DMS53 treated with DMSO at 0.1 percent for 48 hours (cell line): ENCODE measurements at regions not wholly inside any gene's neighbourhood (a gene's known extent, or its start where the extent isn't known, plus 50 kb on each side); places are given as distances from the start of the nearest gene placed in this dataset.

ENCODE experiments used
- DNase-seq: peaks from one replicate; lab custom pipeline; 2025; ENCODE audit not compliant: unreplicated experiment; lab: John Stamatoyannopoulos, UW

DNA sequence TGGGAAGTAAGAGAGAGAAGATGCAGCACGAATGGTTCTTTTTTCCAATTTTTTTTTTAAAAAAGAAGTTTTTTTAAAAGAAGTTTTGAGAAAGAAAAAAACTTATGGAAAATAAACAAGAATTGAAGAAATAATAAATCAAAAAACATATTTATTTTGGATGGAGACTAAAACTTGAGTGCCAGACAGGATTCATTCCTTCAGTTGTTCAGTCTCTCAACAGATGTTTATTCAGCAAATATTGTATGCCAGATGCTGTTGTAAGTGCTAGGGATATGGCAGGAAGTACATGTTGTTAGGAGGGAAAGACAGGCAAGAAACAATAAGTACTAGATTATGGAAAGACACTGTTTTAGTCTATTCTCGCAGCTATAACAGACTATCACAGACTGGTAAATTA, 750.7 kb upstream of the PHF14 start:
- no peak for DNase-seq

DNA sequence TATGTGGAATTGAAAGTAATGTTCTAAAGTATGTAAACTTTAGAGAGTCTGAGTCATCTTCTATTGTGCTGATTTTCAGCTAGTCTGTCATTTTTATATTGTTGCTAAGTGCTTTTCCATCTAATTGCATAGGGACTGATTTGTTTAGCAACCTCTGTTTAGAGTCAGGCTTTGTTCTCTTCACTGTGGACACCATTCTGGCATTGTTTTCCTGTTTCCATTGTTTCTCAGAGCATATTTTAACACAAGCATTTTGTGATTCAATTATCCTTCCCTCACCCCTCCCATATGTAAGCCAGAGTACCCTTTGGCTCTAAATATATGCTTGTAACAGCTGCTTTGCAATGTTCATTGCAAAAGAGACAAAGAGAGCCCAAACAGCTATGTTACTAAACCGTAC, 748.4 kb upstream of the PHF14 start:
- no peak for DNase-seq

DNA sequence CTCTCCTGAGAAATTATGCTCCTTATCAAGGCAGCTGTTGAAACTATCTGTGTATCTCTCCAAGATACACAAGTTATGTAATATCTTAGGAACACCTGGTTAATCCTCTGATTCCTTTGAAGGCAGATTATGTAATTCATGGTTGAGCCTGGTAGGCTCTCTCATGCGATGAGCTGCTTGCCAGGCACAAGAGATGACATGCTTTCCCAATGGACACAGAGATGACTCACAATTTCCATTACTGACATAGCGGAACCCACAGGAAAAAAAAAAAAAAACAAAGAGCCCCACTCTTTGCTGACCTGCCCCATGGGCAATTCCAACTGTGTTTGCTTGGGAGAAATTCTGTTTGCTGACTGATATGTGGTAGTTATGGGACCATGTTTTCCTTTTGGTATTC, 736.4 kb upstream of the PHF14 start:
- peak; percentile 73 for DNase-seq

DNA sequence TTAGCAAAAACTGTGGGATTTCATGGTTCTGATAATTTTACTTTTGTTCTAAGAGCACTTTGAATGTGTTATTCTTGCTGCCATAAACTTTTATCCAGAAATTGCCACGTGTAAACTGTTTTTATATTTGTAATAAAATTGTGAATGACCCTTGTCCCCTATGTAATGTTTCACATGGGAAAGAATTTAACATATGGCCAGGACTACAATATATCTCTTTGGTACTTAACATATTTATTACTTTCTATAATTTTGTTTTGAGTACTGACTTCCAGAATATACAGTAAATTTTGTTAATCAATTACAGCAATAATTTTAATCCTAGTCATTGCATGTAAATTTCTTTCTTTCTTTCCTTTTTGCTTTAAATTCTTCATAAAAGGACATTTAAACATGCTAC, 735.0 kb upstream of the PHF14 start:
- DNase-seq = no peak

DNA sequence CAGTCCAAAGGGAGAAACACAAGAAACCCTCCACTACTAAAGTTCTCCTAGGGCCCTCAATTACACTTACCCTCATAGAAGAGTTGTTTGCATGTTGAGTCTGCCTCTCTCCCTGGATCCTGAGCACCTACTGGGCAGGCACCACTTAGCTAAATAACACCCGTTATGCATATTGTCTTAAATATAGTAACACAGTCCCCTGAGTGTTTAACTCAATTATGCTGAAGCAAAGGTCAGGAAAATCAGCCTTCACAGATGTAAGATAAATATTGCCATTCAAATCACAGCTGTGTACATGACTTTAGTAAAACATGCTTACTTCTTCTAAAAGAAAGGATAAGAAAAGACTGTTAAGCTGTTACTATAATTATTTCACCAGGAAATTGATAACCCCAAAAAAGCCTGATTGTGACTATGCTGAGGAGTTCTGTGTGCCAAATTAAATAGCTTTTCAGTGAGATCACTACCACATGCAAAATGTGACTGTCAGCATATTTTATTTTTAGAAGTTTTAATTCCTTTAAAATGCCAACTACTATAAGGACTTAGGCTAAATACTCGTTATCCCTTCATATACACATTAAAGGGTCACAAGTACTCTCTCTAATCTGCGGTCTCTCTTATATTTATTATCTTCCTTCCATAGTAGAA, 733.9 kb upstream of the PHF14 start:
- no peak for DNase-seq

DNA sequence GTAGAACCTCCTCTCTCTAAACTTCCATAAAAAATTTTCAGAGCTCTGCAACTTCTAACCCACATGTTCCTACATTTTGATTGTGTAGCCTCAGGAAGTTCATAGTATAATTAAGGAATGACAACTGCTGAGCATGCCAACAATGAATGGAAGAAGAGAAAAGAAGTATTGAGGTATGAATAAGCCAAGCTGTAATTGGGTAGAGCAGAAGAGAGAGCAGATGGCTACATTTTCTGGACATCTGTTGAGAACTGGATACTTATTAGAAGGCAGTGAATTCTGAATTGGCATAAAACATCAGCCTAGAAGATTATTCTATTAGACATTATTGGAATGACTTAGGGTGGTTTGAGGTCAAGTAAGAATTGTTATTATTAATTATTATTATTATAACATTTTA, 728.3 kb upstream of the PHF14 start:
- DNase-seq = no peak

DNA sequence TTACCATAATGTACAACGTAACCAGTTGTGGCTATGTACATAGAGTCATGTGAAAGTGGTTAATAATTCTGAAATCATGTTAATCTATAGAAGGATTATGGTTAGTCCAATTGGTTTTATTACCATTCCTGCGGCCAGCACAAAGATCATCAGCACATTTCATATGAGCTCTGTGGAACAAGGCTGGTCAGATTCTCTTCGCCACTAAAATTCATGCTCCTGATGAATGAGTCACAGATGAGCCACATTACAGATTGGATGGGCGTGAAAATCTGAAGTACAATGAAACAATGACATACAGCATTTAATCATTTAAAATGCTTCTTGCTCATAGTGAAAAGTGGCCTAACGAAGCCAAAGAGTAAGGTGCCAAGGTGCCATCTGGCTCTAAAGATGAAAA, 716.2 kb upstream of the PHF14 start:
- DNase-seq = no peak

DNA sequence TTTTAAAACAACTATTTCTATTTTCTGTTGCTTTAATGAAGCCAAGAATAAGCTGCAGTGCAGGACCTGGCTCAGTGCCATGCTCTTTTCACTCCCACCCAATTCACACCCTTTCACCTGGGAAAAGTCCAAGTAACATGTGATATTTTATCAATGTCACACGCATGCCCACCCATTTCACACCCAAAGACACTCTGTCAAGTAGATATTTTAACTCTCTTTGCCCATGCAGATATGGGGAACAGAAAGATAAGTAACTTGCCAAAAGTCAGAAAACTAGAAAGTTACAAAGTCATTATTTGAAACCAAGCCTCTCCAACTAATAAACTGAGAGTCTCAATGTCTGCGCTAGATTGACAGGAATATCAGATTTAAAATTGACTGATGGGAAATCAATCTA, 706.7 kb upstream of the PHF14 start:
- no peak for DNase-seq

DNA sequence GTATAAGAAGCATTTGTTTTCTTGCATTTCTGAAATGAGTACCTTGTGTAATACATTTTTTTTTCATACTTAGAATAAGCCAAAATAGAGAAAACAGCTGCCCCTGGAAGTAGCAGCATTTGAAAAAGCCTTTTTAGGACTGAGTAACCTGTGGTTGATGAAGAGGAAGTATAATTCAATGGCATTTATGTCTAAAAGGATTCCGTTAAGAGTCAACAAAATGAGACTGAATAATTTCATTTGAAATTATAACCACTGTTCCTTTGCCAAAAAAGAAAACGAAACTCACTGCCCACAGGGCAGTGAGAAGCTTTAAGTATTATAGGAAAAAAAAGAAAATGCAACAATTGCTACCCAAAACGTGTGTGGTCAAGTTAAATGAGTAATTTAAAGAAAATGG, 705.6 kb upstream of the PHF14 start:
- DNase-seq = no peak

DNA sequence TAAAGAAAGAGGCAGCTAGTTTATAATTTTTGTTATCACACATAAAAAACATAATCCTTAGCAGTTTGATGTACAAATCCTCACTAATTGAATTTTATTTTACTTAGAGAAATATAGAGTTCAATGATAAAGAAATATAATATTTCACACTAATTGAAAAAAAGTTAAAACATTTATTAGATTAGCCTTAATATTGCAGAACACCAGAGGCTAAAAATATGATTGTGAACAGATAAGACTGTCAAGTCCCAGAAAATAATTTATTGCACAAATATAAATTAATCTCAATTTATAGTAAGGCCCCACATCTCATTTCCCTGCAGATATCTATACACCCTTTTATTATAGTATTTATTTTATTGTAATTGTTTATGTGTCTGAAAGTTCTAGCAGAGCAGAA, 690.8 kb upstream of the PHF14 start:
- no peak for DNase-seq

DNA sequence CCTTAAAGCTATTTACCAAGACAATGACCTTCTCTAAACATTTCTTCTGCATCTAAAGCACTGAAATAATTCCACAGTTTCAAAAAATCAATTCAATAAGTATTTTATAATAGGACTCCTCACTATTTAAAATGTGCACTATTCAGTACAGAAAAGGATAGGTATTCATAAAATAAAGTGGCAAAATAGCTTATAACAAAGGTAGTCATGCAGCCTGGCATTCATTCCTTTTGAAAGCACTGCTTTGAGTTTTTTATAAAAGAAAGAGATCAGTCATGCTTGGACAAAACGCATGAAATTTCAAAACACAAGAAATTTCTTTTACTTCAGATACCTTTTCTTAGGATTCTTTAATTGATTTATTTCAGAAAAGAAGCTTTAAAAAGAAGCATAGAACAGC, 689.7 kb upstream of the PHF14 start:
- no peak for DNase-seq

DNA sequence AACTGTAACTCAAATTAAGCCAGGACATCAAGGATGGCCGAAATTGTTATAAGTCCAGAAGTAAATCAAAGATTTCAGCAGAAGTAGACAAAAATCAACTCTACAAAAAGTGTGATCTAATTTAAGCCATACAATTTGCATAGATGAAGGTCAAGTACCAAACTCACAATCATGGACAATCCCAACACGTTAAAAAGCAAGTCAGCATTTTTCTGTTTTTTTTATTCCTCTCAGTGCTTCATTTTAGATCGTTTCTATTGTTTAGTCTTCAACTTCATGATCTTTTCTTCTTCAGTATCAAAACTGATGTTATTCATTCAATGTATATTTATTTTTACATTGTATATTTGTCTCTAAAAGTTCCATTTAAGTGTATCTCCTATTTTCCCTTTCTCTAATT, 674.3 kb upstream of the PHF14 start:
- no peak for DNase-seq

DNA sequence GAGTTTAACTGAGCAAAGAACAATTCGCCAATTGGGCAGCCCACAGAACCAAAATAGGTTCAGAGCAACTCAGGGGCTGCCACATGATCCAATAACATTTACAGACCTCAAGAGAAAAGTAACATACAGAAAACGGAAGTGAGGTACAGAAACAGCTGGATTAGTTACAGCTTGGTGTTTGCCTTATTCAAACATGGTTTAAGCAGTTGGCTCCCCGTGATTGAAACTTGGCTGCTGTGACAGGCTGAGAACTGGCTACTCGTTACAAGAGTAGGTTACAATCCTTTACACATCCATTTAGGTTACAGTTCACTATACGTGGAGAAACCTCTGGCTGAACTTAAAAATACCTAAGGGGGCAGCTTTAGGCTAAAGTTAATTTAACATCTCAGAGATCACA, 673.1 kb upstream of the PHF14 start:
- no peak for DNase-seq

DNA sequence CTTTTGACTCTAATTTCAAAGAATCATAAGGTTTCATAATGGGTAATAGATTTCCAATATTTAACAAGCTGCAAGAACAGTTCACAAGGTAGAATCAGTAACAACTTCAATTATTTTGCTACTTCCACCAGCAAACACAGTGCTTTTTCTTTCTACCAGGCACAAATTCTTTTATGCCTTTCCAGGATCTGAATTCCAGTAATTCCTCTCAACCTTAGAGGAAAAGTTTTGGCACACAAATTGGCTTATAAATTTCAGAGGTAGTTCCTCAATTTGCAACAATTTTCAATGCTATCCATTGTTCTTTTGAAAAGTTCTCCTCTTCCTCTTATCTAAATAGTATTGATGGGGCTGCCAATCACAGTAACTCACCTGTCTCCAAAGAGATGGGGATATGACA, 665.4 kb upstream of the PHF14 start:
- no peak for DNase-seq

DNA sequence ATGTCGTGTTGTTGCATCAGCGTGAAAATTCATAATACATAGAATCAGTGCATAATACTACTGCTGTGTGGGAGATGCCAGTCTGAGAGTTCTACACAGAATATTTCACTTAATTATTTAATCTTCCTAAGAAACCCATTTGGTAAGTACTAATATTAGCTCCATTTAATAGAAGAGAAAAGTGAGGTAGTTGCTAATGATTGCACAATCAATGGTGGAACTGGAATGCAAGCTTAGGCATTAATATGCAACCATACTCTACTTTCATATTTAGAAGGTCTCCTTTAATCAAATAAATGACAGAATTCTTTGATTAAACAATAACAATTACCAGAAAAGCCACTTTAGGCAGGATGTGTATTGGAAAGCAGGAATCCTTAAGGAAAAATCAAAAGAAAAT, 660.7 kb upstream of the PHF14 start:
- DNase-seq = no peak

DNA sequence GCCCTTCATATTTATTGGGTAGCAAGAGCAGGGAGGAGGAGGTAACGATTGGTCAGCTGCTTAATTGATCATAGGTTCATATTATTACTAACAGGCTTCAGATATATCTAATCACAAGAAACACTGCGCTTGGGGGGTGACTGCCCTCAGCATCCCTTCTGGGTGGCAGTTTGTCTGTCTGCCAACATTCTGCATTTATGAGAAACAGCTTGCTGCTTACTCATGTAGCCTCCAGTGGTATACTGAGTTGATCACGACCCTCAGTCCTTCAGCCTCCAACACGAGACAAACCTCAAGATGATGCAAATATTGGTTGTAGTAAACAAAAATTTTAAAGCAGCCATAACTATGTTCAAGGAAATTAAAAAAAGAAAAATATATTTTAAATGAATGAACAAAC, 657.8 kb upstream of the PHF14 start:
- DNase-seq = no peak

DNA sequence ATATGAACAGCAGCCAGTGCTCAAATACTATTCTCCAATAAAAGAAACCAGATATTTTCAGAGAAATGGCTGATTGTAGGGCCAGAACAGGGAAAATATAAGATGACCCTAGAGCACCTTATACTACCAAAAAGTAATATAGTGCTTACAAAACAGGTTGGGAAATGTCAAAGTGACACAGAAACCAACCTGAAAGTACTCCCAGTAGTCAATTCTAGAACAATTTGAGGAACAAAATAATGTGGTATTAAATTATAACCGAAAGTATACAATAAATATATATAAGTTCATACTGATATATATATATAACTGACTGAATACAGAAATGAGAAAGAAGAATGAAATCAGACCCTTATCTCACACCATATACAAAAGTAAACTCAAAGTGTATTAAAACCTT, 657.2 kb upstream of the PHF14 start:
- DNase-seq = no peak

DNA sequence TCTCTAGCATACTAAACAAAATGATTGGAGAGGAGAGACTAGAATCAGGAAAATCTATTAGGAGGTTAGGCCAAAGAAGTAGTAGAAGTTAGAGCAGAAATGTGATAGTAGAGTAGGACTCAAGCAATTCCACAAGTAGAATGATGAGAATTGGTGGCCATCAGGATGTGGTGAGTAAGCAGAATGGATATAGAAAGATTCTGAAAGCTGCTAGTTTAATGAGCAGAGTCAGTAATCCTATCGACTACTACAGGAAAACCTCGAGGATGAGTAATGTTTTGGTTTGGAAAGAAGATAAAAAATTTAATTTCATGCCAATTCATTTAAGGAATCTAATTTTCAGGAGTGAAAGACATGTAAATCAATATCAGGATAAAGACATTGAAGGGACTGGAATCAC, 648.3 kb upstream of the PHF14 start:
- no peak for DNase-seq

DNA sequence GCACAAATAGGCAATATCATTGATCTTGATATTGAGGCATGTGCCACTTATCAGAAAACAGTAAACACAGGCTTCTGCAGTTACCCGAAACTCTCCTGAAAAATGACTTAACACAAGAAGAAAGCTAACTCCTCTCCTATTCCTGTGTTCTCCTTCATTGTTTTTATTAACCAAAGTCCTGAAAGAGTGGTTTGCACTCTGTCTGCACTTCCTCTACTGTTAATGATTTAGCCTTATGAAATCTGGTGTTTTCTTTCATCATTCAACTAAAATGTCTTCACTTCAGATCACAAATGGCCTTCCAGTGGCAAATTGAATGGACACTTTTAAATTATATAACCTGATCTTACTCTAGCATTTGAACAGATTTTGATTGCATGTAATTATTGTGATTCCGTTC, 630.6 kb upstream of the PHF14 start:
- no peak for DNase-seq

DNA sequence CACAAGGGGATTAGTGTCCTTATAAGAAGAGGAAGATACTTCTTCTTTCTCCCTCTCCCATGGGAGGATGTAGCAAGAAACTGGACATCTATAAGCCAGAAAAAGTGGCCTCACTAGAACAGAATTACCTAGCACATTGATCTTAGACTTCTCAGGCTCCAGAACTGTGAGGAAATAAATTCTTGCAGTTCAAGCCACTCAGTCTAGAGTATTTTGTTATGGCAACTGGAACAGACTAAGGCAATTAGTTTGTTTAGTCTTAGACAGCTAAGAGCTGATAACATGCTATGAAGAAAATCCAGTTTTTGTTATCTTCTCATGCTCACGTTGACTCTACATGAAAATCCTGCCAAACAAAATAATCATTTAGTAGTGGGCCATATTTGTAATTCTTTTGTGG, 627.6 kb upstream of the PHF14 start:
- no peak for DNase-seq

DNA sequence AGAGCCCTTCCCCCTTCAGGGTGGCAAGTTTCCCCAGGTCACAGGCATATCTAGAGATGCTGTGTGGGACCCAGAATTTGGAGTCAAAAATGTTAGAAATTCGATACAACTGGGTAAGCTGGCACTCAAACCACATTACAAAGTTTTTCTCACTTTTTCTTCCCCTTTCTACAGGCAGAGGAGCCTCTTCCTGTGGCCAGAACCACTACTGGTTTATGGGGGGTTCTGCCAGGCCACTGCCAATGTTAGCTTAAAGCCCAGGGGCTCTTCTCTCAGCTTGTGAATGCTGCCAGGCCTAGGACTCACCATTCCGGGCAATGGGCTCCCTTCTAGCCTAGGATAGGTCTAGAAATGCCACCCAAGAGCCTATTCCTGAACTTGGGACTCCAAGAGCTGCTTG, 617.9 kb upstream of the PHF14 start:
- DNase-seq = no peak

DNA sequence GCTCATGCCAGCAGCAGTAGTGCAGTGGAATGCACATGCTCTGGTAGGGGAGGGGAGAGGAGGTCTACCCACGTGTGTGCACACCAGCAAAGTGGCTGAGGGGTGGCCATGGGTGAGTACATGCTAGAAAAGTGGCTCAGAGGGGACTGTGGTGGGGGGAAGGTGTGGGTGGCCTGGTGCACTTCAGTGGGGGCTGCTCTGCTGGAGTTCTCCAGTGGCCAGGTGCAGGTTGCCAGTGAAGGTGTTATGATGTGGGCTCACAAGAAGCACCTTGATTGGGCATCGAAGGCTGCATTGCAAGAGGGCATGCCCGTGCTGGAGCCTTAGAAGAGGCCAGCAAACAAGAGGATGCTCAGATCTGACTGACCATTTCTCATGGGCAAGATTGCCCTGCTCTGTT, 613.6 kb upstream of the PHF14 start:
- DNase-seq = no peak

DNA sequence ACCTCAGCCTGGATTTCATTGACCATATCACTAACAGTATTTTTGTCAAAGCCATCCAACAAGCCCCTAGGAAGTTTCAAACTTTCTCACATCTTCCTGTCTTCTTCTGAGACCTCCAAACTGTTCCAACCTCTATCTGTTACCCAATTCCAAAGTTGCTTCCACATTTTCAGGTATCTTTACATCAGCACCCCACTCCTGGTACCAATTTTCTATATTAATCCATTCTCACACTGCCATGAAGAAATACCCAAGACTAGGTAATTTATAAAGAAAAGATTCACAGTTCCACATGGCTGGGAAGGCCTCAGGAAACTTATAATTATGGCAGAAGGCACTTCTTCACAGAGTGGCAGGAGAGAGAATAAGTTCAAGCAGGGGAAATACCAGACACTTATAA, 571.9 kb upstream of the PHF14 start:
- no peak for DNase-seq
